GM12878 (cell line): ENCODE measurements at regions not wholly inside any gene's neighbourhood (a gene's known extent, or its start where the extent isn't known, plus 50 kb on each side); places are given as distances from the start of the nearest gene placed in this dataset.

Source experiments
- ATAC-seq: fragments of 200-7000 bp; cut with Tn5 transposase; 3 replicates; pipeline ENCODE4 v1.9.1; 2020; ENCODE audit warnings: mild to moderate bottlenecking, moderate library complexity
- BruUV-seq: library from RNA; stranded (reverse); fragments of 400-500 nt; replicated peaks from 2 replicates; lab custom pipeline; 2021; lab: Mats Ljungman, UMichigan
- CTCF ChIA-PET: fragments of 300-600 bp; sonication (Branson Sonifier 250); formaldehyde crosslinking; extraction: SDS; loops from one replicate; lab custom pipeline; 2021; ENCODE audit warnings: inconsistent platforms; lab: Yijun Ruan, JAX
- POLR2A ChIA-PET: fragments of 350-600 bp; formaldehyde crosslinking; extraction: SDS; loops from one replicate; lab custom pipeline; 2021; ENCODE audit warnings: inconsistent platforms; lab: Charles Lee
- RAD21 ChIA-PET: fragments of 300-600 bp; sonication (Branson Sonifier 250); formaldehyde crosslinking; loops from one replicate; lab custom pipeline; 2023; ENCODE audit warnings: antibody characterized with exemption; ENCODE audit not compliant: unreplicated experiment; lab: Charles Lee
- SMC1A ChIA-PET: fragments of 300-600 bp; sonication (Branson Sonifier 250); formaldehyde crosslinking; loops from one replicate; lab custom pipeline; 2023; ENCODE audit not compliant: unreplicated experiment, uncharacterized antibody; lab: Charles Lee
- DNase-seq: peaks from one replicate; pipeline ENCODE4 v3.0.0-alpha.2; 2011; ENCODE audit warnings: low read depth, low spot score
- FAIRE-seq: peaks from 3 replicates; lab custom pipeline; 2011; peaks lifted over from hg19 to GRCh38; lab: Jason Lieb, UNC
- H2AFZ ChIP-seq: 2 replicates; pipeline ENCODE4 v1.6.0; 2011; ENCODE audit warnings: low read depth, low read length, control low read depth; ENCODE audit not compliant: control insufficient read depth
- H3K27ac ChIP-seq: 2 replicates; pipeline ENCODE4 v1.5.1; 2011; ENCODE audit warnings: control low read depth; ENCODE audit not compliant: control insufficient read depth, insufficient read depth
- H3K27me3 ChIP-seq, 2 experiments: replicated peaks in 1 of 2; 2 replicates each; pipeline versions ENCODE4 v1.6.0 to v1.6.1; 2011; ENCODE audit warnings: low read length in 1 of 2; ENCODE audit not compliant: control insufficient read depth in 2 of 2, insufficient read depth in 2 of 2
- H3K36me3 ChIP-seq, 2 experiments: 2 replicates each; pipeline ENCODE4 v1.5.1; 2011; ENCODE audit warnings: low read length in 1 of 2; ENCODE audit not compliant: control insufficient read depth in 2 of 2, insufficient read depth in 2 of 2
- H3K4me1 ChIP-seq: 2 replicates; pipeline ENCODE4 v1.6.1; 2011; ENCODE audit warnings: mild to moderate bottlenecking, low read length, moderate library complexity, mixed read lengths; ENCODE audit not compliant: control insufficient read depth, insufficient read depth
- H3K4me2 ChIP-seq: 2 replicates; pipeline ENCODE4 v1.6.0; 2011; ENCODE audit warnings: control low read depth; ENCODE audit not compliant: control insufficient read depth, insufficient read depth
- H3K4me3 ChIP-seq: fragments of 200-600 bp; sonication (generic); 2 replicates; pipeline ENCODE4 v1.5.1; 2016
- H3K79me2 ChIP-seq: 2 replicates; pipeline ENCODE4 v1.6.0; 2011; ENCODE audit warnings: low read length; ENCODE audit not compliant: control insufficient read depth, insufficient read depth
- H3K9ac ChIP-seq: 2 replicates; pipeline ENCODE4 v1.8.0; 2011; ENCODE audit warnings: low read length, control low read depth, mixed read lengths; ENCODE audit not compliant: control insufficient read depth, insufficient read depth
- H3K9me3 ChIP-seq: replicated peaks from 3 replicates; pipeline ENCODE4 v1.5.1; 2011; ENCODE audit warnings: mild to moderate bottlenecking, low read length; ENCODE audit not compliant: control insufficient read depth, insufficient read depth
- H4K20me1 ChIP-seq: 2 replicates; pipeline ENCODE4 v1.6.0; 2011; ENCODE audit not compliant: control insufficient read depth, insufficient read depth
- ASH2L ChIP-seq: fragments of 300-600, 200-600 bp; sonication (generic); IDR thresholded peaks from 2 replicates; pipeline ENCODE4 v1.6.1; 2017; ENCODE audit warnings: low read depth, mild to moderate bottlenecking, borderline replicate concordance
- ATF3 ChIP-seq: IDR thresholded peaks from 2 replicates; pipeline ENCODE4 v1.6.1; 2011; ENCODE audit warnings: low read depth, mild to moderate bottlenecking, low read length, moderate library complexity, borderline replicate concordance; ENCODE audit errors: extremely low read depth
- BACH1 ChIP-seq: fragments of 450-650 bp; IDR thresholded peaks from 2 replicates; pipeline ENCODE4 v1.6.1; 2017; ENCODE audit warnings: mild to moderate bottlenecking, borderline replicate concordance
- EED ChIP-seq: sonication (generic); IDR thresholded peaks from 2 replicates; pipeline ENCODE4 v1.6.1; 2016; ENCODE audit warnings: antibody characterized with exemption, low read depth
- KAT2A ChIP-seq: conservative IDR thresholded peaks from 2 replicates; pipeline ENCODE4 v1.6.1; 2011; ENCODE audit warnings: low read depth, low read length; ENCODE audit not compliant: control insufficient read depth
- NR2C2 ChIP-seq: IDR thresholded peaks from 2 replicates; pipeline ENCODE4 v1.6.1; 2011; ENCODE audit warnings: borderline replicate concordance, low read depth; ENCODE audit not compliant: control insufficient read depth, insufficient read length
- NR2F1 ChIP-seq: fragments of 450-650 bp; conservative IDR thresholded peaks from 2 replicates; pipeline ENCODE4 v1.6.1; 2017; ENCODE audit warnings: mild to moderate bottlenecking
- PML ChIP-seq: IDR thresholded peaks from 2 replicates; pipeline ENCODE4 v1.6.1; 2012; ENCODE audit warnings: low read length, inconsistent platforms
- REST ChIP-seq: IDR thresholded peaks from 2 replicates; pipeline ENCODE4 v1.6.1; 2012; ENCODE audit warnings: mild to moderate bottlenecking, low read depth, low read length
- SMC3 ChIP-seq: IDR thresholded peaks from 2 replicates; pipeline ENCODE4 v1.6.1; 2011; ENCODE audit warnings: low read length, improper control_type of control experiment, borderline replicate concordance
- SREBF1 ChIP-seq: IDR thresholded peaks from 2 replicates; pipeline ENCODE4 v1.6.1; 2012; ENCODE audit warnings: mild to moderate bottlenecking, low read length
- SREBF2 ChIP-seq: IDR thresholded peaks from 2 replicates; pipeline ENCODE4 v1.6.1; 2012; ENCODE audit warnings: mild to moderate bottlenecking, low read length
- STAT1 ChIP-seq: fragments of 450-650 bp; conservative IDR thresholded peaks from 2 replicates; pipeline ENCODE4 v1.6.1; 2014; ENCODE audit warnings: antibody characterized with exemption, mild to moderate bottlenecking
- USF1 ChIP-seq: IDR thresholded peaks from 2 replicates; pipeline ENCODE4 v1.6.1; 2011; ENCODE audit warnings: borderline replicate concordance, low read depth, mild to moderate bottlenecking, moderate library complexity, mixed read lengths, low read length; ENCODE audit not compliant: insufficient read depth; ENCODE audit errors: extremely low read length
- ZBTB11 ChIP-seq: fragments of 450-650 bp; formaldehyde crosslinking; IDR thresholded peaks from 2 replicates; pipeline ENCODE4 v1.5.0; 2022; ENCODE audit warnings: mild to moderate bottlenecking, missing genetic modification characterization
- WGBS: methylation state at CpG from one replicate; pipeline ENCODE4 v1.1.6; 2016; ENCODE audit warnings: low lambda C conversion rate; ENCODE audit not compliant: insufficient replicate concordance, insufficient coverage; ENCODE audit errors: missing lambda C conversion rate; 5-methylcytosine and 5-hydroxymethylcytosine counted together
- in situ Hi-C: fragments of 300-500 bp; cut with MboI; formaldehyde crosslinking; loops from 9 replicates; pipeline ENCODE4 v1.14.3; 2018; ENCODE audit warnings: mixed read lengths
- intact Hi-C: fragments of 100-400 bp; cut with micrococcal nuclease; formaldehyde crosslinking; loops from one replicate; pipeline ENCODE4 v1.14.2; 2022; ENCODE audit not compliant: unreplicated experiment

GRCh38 chr6:12410946-12411345 lies 120.8 kb downstream of the EDN1 start (continued):
- TF ChIP-seq ZBTB11 (no peak), EED (no peak), NR2C2 (no peak), KAT2A (no peak), PML (no peak), SMC3 (no peak), BACH1 (no peak)

- no peak overlapping the region for H3K4me2 ChIP-seq
- no TSS peak for BruUV-seq
- WGBS: 87% methylated on average over 4 of the region's 4 CpGs
- ChIA-PET CTCF (interaction anchor here (0.9 to 1.0 kb wide), 3 partner anchors 9 to 53 kb away, joined by 3 to 4 read pairs (median 4); no protein-coding TSS in a partner anchor), RAD21 (interaction anchor here (1.1 to 1.7 kb wide), 2 partner anchors 68 to 122 kb away, joined by 3 to 5 read pairs; no protein-coding TSS in a partner anchor), SMC1A (interaction anchor here (1.2 kb wide), 1 partner anchor 9 kb away, joined by 3 read pairs; no protein-coding TSS in a partner anchor), POLR2A (no interaction called here)
- no peak overlapping the region for H3K4me3 ChIP-seq
- in situ Hi-C loops: no loop called here
- intact Hi-C loops: no loop called here
- no peaks in the 10 kb centered on the region for H3K4me1 ChIP-seq
- H3K27me3 ChIP-seq: no peaks in the 10 kb centered on the region
- no peak overlapping the region for H2AFZ ChIP-seq
- H3K27ac ChIP-seq: no peak overlapping the region
- ATAC-seq: no peak
- no peak overlapping the region for H3K9ac ChIP-seq
- no peaks in the 10 kb centered on the region for H4K20me1 ChIP-seq
- DNase-seq: no peak
- H3K9me3 ChIP-seq: no peaks in the 10 kb centered on the region; the same call in 2 of the 3 replicates
- no peaks in the 10 kb centered on the region for H3K79me2 ChIP-seq
- no peaks in the 10 kb centered on the region for H3K36me3 ChIP-seq
- FAIRE-seq: no peak
- no peak for TF ChIP-seq SREBF2
- TF ChIP-seq NR2F1: no peak
- TF ChIP-seq SREBF1: no peak
- TF ChIP-seq EED: no peak
- TF ChIP-seq USF1: no peak
- no peak for TF ChIP-seq ASH2L
- no peak for TF ChIP-seq REST
- TF ChIP-seq STAT1: no peak
- TF ChIP-seq ATF3: no peak
Measured at GRCh38 chr6:12414096-12414675, 124.0 kb downstream of the EDN1 start.
